Ascending aorta (tissue), 2 donors: ENCODE measurements at regions not wholly inside any gene's neighbourhood (a gene's known extent, or its start where the extent isn't known, plus 50 kb on each side); places are given as distances from the start of the nearest gene placed in this dataset.

Source experiments
- DNase-seq, 2 donors: peaks; one replicate each; pipeline ENCODE4 v3.0.0-alpha.2; 2019; ENCODE audit warnings: low spot score in 2 of 2
- H3K27ac ChIP-seq, 2 donors: fragments of 200-600 bp; sonication (generic); one replicate each; pipeline ENCODE4 v1.5.1; 2016 to 2017; ENCODE audit warnings: mild to moderate bottlenecking in 1 of 2
- H3K27me3 ChIP-seq: fragments of 200-600 bp; sonication (generic); one replicate; pipeline ENCODE4 v1.5.1; 2017
- H3K36me3 ChIP-seq, 2 donors: fragments of 200-600 bp; sonication (generic); one replicate each; pipeline ENCODE4 v1.5.1; 2016
- H3K4me1 ChIP-seq, 2 donors: fragments of 200-600 bp; sonication (generic); one replicate each; pipeline ENCODE4 v1.5.1; 2016 to 2017; ENCODE audit warnings: mild to moderate bottlenecking in 1 of 2
- H3K4me3 ChIP-seq, 2 donors: fragments of 200-600 bp; sonication (generic); one replicate each; pipeline ENCODE4 v1.5.1; 2016 to 2017; ENCODE audit warnings: mild to moderate bottlenecking in 1 of 2
- H3K9me3 ChIP-seq, 2 donors: fragments of 200-600 bp; sonication (generic); one replicate each; pipeline ENCODE4 v1.5.1; 2016
- CTCF ChIP-seq, 3 experiments: fragments of 200-600 bp in 2 of 3; fragments of 450-650 bp in 1 of 3; sonication (generic) in 2 of 3; IDR thresholded peaks; one replicate each; pipeline ENCODE4 v1.5.1; 2016 to 2019; ENCODE audit warnings: antibody characterized with exemption in 3 of 3, mild to moderate bottlenecking in 1 of 3, moderate library complexity in 1 of 3
- intact Hi-C: fragments of 100-400 bp; cut with DNase I; formaldehyde crosslinking; loops from one replicate; pipeline ENCODE4 v1.15.1; 2023

- Histone ChIP-seq H3K4me1 (no peaks in the 10 kb centered on the region), H3K4me3 (no peak overlapping the region), H3K27me3 (no peaks in the 10 kb centered on the region), H3K9me3 (no peaks in the 10 kb centered on the region), H3K36me3 (no peaks in the 10 kb centered on the region), H3K27ac (no peak overlapping the region)
- intact Hi-C loops = no loop called here
- no peak for DNase-seq
- TF ChIP-seq CTCF (IDR thresholded peaks at IDR 0.05) = no peak
These were observed 93.6 kb upstream of the HNMT start for GRCh38 chr2:137870682-137871081.

GRCh38 chr2:137872577-137872976, 91.7 kb upstream of the HNMT start:
- H3K27ac ChIP-seq = no peak overlapping the region
- H3K27me3 ChIP-seq = no peaks in the 10 kb centered on the region
- no peaks in the 10 kb centered on the region for H3K9me3 ChIP-seq
- H3K4me1 ChIP-seq = no peaks in the 10 kb centered on the region
- no peaks in the 10 kb centered on the region for H3K36me3 ChIP-seq
- no peak overlapping the region for H3K4me3 ChIP-seq
- intact Hi-C loops = no loop called here
- no peak for TF ChIP-seq CTCF (IDR thresholded peaks at IDR 0.05)
- DNase-seq = no peak

- no peak overlapping the region for H3K27ac ChIP-seq
These were observed 90.6 kb upstream of the HNMT start for GRCh38 chr2:137873536-137874244.

GRCh38 chr2:137879121-137879520, 85.2 kb upstream of the HNMT start:
- H3K27me3 ChIP-seq = no peaks in the 10 kb centered on the region
- no peak for DNase-seq
- H3K36me3 ChIP-seq = no peaks in the 10 kb centered on the region
- no peaks in the 10 kb centered on the region for H3K4me1 ChIP-seq
- H3K27ac ChIP-seq = no peak overlapping the region
- H3K9me3 ChIP-seq = no peaks in the 10 kb centered on the region
- intact Hi-C loops = no loop called here
- no peak overlapping the region for H3K4me3 ChIP-seq
- TF ChIP-seq CTCF (IDR thresholded peaks at IDR 0.05) = no peak

More at GRCh38 chr2:137873536-137874244, 90.6 kb upstream of the HNMT start:
- Histone ChIP-seq H3K4me1 (no peaks in the 10 kb centered on the region), H3K4me3 (no peak overlapping the region), H3K27me3 (no peaks in the 10 kb centered on the region), H3K9me3 (no peaks in the 10 kb centered on the region), H3K36me3 (no peaks in the 10 kb centered on the region)
- TF ChIP-seq CTCF (IDR thresholded peaks at IDR 0.05) = no peak
- intact Hi-C loops = no loop called here
- no peak for DNase-seq

- no peak for TF ChIP-seq CTCF (IDR thresholded peaks at IDR 0.05)
- intact Hi-C loops = no loop called here
- no peak overlapping the region for H3K4me3 ChIP-seq
- no peaks in the 10 kb centered on the region for H3K36me3 ChIP-seq
- no peaks in the 10 kb centered on the region for H3K27me3 ChIP-seq
- H3K27ac ChIP-seq = no peak overlapping the region
- no peaks in the 10 kb centered on the region for H3K9me3 ChIP-seq
- no peak for DNase-seq
- H3K4me1 ChIP-seq = no peaks in the 10 kb centered on the region
These were observed 82.6 kb upstream of the HNMT start for GRCh38 chr2:137881711-137882110.
